ENCODE measurements at regions not wholly inside any gene's neighbourhood (a gene's known extent, or its start where the extent isn't known, plus 50 kb on each side); places are given as distances from the start of the nearest gene placed in this dataset.

GRCh38 chr1:43034778-43035177, 76.1 kb upstream of the SLC2A1 start:
- no peak for TF ChIP-seq POLR2A (IDR thresholded peaks at IDR 0.05)
- no peak for TF ChIP-seq CTCF (IDR thresholded peaks at IDR 0.05 in 4 of 5, conservative IDR thresholded peaks at IDR 0.05 in 1 of 5)
- in situ Hi-C loops (cut with MboI; ENCODE audit: low sequenced_read_pairs in 4 of 4), result no loop called here
- ATAC-seq, result no peak

GRCh38 chr1:43034195-43034658, 75.6 kb upstream of the SLC2A1 start:
- ATAC-seq (no peak), DNase-seq (no peak)
- intact Hi-C loops (cut with DNase I; ENCODE audit: low total_unique reads) (no loop called here), in situ Hi-C loops (cut with MboI; ENCODE audit: low sequenced_read_pairs in 4 of 4) (no loop called here)
- TF ChIP-seq POLR2A (IDR thresholded peaks at IDR 0.05), result no peak
- no peak for TF ChIP-seq CTCF (IDR thresholded peaks at IDR 0.05 in 4 of 5, conservative IDR thresholded peaks at IDR 0.05 in 1 of 5)
- Histone ChIP-seq H3K4me3 (no peak overlapping the region), H3K4me1 (no peaks in the 10 kb centered on the region), H3K36me3 (no peaks in the 10 kb centered on the region), H3K27me3 (peaks cover 0 to 5% (median 0%) of the 10 kb centered on the region in 3 donors), H3K27ac (no peak overlapping the region), H3K9me3 (no peaks in the 10 kb centered on the region)

More at GRCh38 chr1:43034778-43035177, 76.1 kb upstream of the SLC2A1 start:
- no peak overlapping the region for H3K27ac ChIP-seq
- intact Hi-C loops (cut with DNase I; ENCODE audit: low total_unique reads), result no loop called here
- H3K27me3 ChIP-seq, result peaks cover 0 to 5% (median 0%) of the 10 kb centered on the region in 3 donors
- no peaks in the 10 kb centered on the region for H3K4me1 ChIP-seq
- no peaks in the 10 kb centered on the region for H3K36me3 ChIP-seq
- no peaks in the 10 kb centered on the region for H3K9me3 ChIP-seq
- DNase-seq, result no peak
- H3K4me3 ChIP-seq, result no peak overlapping the region

GRCh38 chr1:43031316-43032203, 72.9 kb upstream of the SLC2A1 start:
- intact Hi-C loops (cut with DNase I; ENCODE audit: low total_unique reads), result no loop called here
- DNase-seq (no peak), ATAC-seq (no peak)
- Histone ChIP-seq H3K9me3 (no peaks in the 10 kb centered on the region), H3K27me3 (peaks cover 0 to 2% (median 0%) of the 10 kb centered on the region in 3 donors), H3K4me1 (no peaks in the 10 kb centered on the region), H3K36me3 (no peaks in the 10 kb centered on the region), H3K27ac (no peak overlapping the region), H3K4me3 (no peak overlapping the region)
- TF ChIP-seq POLR2A (IDR thresholded peaks at IDR 0.05) (no peak), CTCF (IDR thresholded peaks at IDR 0.05 in 4 of 5, conservative IDR thresholded peaks at IDR 0.05 in 1 of 5) (no peak)
- in situ Hi-C loops (cut with MboI; ENCODE audit: low sequenced_read_pairs in 4 of 4), result no loop called here

GRCh38 chr1:43024905-43025304, 66.2 kb upstream of the SLC2A1 start:
- DNase-seq (no peak), ATAC-seq (no peak)
- Histone ChIP-seq H3K9me3 (no peaks in the 10 kb centered on the region), H3K27ac (no peak overlapping the region), H3K4me1 (no peaks in the 10 kb centered on the region), H3K4me3 (no peak overlapping the region), H3K36me3 (no peaks in the 10 kb centered on the region), H3K27me3 (peaks cover 0 to 2% (median 0%) of the 10 kb centered on the region in 3 donors)
- in situ Hi-C loops (cut with MboI; ENCODE audit: low sequenced_read_pairs in 4 of 4), result no loop called here
- TF ChIP-seq CTCF (IDR thresholded peaks at IDR 0.05 in 4 of 5, conservative IDR thresholded peaks at IDR 0.05 in 1 of 5) (no peak), POLR2A (IDR thresholded peaks at IDR 0.05) (no peak)
- intact Hi-C loops (cut with DNase I; ENCODE audit: low total_unique reads), result no loop called here

Measured in gastrocnemius medialis (tissue), 4 donors.